ENCODE measurements at regions not wholly inside any gene's neighbourhood (a gene's known extent, or its start where the extent isn't known, plus 50 kb on each side); places are given as distances from the start of the nearest gene placed in this dataset.

GRCh38 chr11:30712749-30713148, 126.6 kb upstream of the MPPED2 start:
- TF ChIP-seq, protein P1, sequence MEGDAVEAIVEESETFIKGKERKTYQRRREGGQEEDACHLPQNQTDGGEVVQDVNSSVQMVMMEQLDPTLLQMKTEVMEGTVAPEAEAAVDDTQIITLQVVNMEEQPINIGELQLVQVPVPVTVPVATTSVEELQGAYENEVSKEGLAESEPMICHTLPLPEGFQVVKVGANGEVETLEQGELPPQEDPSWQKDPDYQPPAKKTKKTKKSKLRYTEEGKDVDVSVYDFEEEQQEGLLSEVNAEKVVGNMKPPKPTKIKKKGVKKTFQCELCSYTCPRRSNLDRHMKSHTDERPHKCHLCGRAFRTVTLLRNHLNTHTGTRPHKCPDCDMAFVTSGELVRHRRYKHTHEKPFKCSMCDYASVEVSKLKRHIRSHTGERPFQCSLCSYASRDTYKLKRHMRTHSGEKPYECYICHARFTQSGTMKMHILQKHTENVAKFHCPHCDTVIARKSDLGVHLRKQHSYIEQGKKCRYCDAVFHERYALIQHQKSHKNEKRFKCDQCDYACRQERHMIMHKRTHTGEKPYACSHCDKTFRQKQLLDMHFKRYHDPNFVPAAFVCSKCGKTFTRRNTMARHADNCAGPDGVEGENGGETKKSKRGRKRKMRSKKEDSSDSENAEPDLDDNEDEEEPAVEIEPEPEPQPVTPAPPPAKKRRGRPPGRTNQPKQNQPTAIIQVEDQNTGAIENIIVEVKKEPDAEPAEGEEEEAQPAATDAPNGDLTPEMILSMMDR (IDR thresholded peaks at IDR 0.05) = no peak
- no peak for TF ChIP-seq EP300 (IDR thresholded peaks at IDR 0.05)
- no peak for TF ChIP-seq POLR2AphosphoS5 (IDR thresholded peaks at IDR 0.05)
